GM21576 (cell line): ENCODE measurements at regions not wholly inside any gene's neighbourhood (a gene's known extent, or its start where the extent isn't known, plus 50 kb on each side); places are given as distances from the start of the nearest gene placed in this dataset.

Experiments
- ATAC-seq: cut with Tn5 transposase; IDR thresholded peaks from one replicate; pipeline ENCODE4 v1.9.1; 2021; ENCODE audit warnings: mild to moderate bottlenecking, moderate library complexity; ENCODE audit not compliant: unreplicated experiment

DNA sequence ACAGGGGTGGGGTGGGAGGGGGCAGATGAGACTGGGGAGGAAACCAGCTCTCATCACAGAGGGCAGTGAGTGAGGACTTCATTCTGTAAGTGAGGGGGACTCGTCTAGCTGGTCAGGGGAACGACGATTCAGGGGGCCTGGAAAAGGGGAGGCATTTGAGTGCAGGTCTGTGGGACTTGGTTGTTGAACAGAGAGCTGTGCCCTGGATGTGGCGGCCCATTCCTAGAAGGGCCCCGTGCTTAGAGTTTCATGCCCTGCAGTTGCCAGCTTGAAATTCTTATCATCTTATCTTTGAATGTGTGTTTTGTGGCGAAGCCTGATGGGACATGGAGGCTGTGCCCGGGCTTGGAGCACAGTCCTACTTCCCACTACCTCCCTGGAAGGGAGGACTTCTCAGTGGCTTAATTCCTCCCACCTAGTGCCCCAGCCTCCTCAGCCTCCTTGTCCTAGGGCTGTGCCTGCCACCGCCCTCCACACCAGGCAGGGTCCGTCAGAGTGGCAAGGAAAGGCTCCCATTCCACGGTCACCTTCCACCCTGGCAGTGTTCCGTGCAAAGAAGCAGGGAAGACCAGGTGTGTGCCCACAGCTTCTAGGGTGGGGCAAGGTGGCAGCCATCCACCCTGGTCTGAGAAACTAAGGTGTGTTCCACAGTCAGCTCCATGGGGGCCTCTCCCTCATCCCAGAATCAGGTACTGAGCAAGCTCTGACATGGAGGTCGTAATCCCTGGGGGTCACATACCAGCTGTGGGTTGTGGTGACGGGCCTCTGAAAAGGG is 59.7 kb upstream of the LMO1 start:
- ATAC-seq: no peak

GRCh38 chr11:8321876-8322275 is 58.2 kb upstream of the LMO1 start:
- no peak for ATAC-seq

GRCh38 chr11:8320076-8320475 is 56.4 kb upstream of the LMO1 start:
- ATAC-seq: no peak

- ATAC-seq: no peak
Observed at GRCh38 chr11:8318536-8318935, 54.9 kb upstream of the LMO1 start.

DNA sequence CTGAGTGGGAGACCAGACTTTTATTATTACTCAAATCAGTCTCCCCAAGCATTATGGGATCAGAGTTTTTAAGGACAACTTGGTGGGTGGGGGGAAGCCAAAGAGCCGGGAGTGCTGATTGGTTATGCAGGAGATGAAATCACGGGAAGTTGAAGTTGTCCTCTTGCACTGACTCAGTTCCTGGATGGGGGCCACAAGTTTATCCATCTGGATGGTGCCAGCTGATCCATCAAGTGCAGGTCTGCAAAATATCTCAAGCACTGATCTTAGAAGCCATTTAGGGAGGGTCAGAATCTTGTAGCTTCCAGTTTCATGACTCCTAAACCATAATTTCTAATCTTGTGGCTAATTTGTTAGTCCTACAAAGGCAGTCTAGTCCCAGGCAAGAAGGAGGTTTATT is 53.5 kb upstream of the LMO1 start:
- no peak for ATAC-seq

GRCh38 chr11:8315954-8316353 is 52.3 kb upstream of the LMO1 start:
- ATAC-seq: no peak

GRCh38 chr11:8315463-8315862 is 51.8 kb upstream of the LMO1 start:
- ATAC-seq: no peak

- no peak for ATAC-seq
Observed at GRCh38 chr11:8314916-8315315, 51.2 kb upstream of the LMO1 start.

DNA sequence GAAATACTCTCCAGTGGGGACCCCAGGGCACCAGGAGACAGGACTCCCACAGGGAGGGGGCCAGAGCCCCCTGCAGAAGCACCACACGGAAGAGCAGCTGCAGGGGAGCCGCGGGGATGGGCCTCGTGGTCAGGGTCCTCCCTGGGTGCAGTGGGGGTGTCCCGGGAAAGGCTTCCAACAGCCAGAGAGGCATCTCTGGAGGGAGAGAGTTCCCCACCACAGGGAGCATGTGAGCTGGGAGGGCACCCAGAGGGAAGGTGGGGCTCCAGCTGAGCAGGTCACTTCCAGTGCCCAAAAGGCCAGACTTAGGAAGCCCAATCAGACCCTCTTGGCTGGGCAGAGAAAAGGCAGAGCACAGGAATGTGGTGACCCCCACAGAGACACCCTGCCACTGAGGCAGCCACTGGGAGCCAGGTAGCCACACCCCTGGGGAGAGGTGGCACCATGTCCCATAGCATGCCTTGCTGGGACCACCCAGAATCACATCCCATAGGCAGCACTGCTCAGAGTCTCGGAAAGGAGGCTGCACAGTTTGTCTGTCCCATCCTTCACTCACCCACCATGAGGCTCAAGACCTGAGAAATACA is 49.9 kb upstream of the LMO1 start:
- ATAC-seq: no peak
